ENCODE measurements at regions not wholly inside any gene's neighbourhood (a gene's known extent, or its start where the extent isn't known, plus 50 kb on each side); places are given as distances from the start of the nearest gene placed in this dataset.
A peak's percentile ranks its signal among the peaks of the same experiment; 100 is the strongest.

- TF ChIP-seq CTCF (IDR thresholded peaks at IDR 0.05): no peak
- no peak overlapping the region for H3K27ac ChIP-seq
- peak; percentile 43 for DNase-seq (ENCODE audit: low spot score)
Measured at GRCh38 chr22:48944433-48944750, 883.3 kb downstream of the BRD1 start.

DNA sequence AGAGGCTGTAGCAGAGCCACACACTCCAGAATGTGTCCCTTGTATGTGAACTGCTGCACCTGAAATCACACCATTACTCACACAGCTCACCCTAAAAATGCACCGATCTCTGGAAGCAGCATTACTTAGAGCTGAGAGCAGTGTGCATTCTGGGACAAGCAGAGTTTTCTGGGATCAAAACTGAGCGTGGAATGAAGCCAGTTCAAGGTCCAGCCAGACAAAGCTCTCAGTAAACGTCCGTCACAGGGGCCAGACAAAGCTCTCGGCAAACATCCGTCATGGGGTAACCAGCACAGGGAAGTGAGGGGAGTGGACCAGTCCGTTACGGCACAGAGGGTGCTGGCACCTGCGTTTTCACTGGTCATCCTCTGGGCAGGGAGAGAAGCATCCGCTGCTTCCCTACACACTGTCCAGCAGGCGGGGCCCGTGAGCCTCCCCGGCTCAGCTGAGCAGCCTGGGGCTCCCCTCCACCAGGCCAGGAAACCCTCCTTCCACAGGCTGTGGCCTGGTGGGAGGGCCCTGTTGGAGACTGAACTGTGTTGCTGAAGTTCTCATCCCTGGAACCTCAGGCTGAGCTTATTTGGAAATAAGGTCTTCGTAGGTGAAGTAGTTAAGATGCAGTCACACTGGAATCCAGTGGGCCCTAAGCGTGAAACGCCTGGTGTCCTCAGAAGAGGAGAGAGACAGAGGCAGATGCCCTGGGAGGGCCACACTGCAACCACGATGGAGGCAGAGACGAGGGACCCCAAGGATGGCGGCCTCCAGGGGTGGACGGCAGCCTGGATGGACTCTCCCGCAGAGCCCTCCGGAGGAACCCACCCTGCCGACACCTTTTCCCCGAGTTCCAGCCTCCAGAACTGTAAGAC, 883.9 kb downstream of the BRD1 start:
- TF ChIP-seq CTCF (IDR thresholded peaks at IDR 0.05): no peak
- H3K4me3 ChIP-seq: no peak overlapping the region
- H3K27ac ChIP-seq: no peak overlapping the region
- peak; percentile 64 for DNase-seq (ENCODE audit: low spot score)

More at GRCh38 chr22:48944433-48944750, 883.3 kb downstream of the BRD1 start:
- H3K4me3 ChIP-seq: no peak overlapping the region

GRCh38 chr22:48942698-48943566, 884.7 kb downstream of the BRD1 start:
- DNase-seq (ENCODE audit: low spot score): peak; percentile 59
- no peak overlapping the region for H3K27ac ChIP-seq

GRCh38 chr22:48941903-48942575, 885.6 kb downstream of the BRD1 start:
- H3K4me3 ChIP-seq: no peak overlapping the region
- DNase-seq (ENCODE audit: low spot score): peak; percentile 36
- no peak overlapping the region for H3K27ac ChIP-seq
- no peak for TF ChIP-seq CTCF (IDR thresholded peaks at IDR 0.05)

More at GRCh38 chr22:48942698-48943566, 884.7 kb downstream of the BRD1 start:
- H3K4me3 ChIP-seq: no peak overlapping the region
- no peak for TF ChIP-seq CTCF (IDR thresholded peaks at IDR 0.05)

GRCh38 chr22:48941033-48941902, 886.4 kb downstream of the BRD1 start:
- DNase-seq (ENCODE audit: low spot score): peak; percentile 62
- Histone ChIP-seq H3K4me3 (no peak overlapping the region), H3K27ac (no peak overlapping the region)
- no peak for TF ChIP-seq CTCF (IDR thresholded peaks at IDR 0.05)
